ENCODE measurements at regions not wholly inside any gene's neighbourhood (a gene's known extent, or its start where the extent isn't known, plus 50 kb on each side); places are given as distances from the start of the nearest gene placed in this dataset.

DNA sequence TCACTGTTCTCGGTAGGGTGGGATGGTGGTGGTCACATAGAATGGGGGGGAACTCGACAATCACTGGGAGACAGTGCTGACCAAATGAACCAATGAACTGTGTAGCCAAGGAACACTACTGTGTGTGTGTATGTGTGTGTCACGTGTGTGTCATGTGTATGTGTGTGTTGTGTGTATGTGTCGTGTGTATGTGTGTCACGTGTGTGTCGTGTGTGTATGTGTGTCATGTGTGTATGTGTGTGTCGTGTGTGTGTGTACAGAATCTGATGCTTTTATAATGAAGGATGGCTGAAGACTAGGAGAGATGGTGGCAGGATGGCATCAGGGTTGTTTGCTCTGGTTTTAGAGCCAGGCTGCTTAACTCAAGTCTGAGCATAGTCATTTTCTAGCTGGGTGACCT, 99.1 kb upstream of the DUSP22 start:
- TF ChIP-seq, protein P1, sequence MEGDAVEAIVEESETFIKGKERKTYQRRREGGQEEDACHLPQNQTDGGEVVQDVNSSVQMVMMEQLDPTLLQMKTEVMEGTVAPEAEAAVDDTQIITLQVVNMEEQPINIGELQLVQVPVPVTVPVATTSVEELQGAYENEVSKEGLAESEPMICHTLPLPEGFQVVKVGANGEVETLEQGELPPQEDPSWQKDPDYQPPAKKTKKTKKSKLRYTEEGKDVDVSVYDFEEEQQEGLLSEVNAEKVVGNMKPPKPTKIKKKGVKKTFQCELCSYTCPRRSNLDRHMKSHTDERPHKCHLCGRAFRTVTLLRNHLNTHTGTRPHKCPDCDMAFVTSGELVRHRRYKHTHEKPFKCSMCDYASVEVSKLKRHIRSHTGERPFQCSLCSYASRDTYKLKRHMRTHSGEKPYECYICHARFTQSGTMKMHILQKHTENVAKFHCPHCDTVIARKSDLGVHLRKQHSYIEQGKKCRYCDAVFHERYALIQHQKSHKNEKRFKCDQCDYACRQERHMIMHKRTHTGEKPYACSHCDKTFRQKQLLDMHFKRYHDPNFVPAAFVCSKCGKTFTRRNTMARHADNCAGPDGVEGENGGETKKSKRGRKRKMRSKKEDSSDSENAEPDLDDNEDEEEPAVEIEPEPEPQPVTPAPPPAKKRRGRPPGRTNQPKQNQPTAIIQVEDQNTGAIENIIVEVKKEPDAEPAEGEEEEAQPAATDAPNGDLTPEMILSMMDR (IDR thresholded peaks at IDR 0.05) = peak in 1 of 3 donors; percentile 58
- TF ChIP-seq POLR2A (IDR thresholded peaks at IDR 0.05) = no peak

Data from lower leg skin (tissue), 3 donors.